ENCODE measurements at regions not wholly inside any gene's neighbourhood (a gene's known extent, or its start where the extent isn't known, plus 50 kb on each side); places are given as distances from the start of the nearest gene placed in this dataset.

DNA sequence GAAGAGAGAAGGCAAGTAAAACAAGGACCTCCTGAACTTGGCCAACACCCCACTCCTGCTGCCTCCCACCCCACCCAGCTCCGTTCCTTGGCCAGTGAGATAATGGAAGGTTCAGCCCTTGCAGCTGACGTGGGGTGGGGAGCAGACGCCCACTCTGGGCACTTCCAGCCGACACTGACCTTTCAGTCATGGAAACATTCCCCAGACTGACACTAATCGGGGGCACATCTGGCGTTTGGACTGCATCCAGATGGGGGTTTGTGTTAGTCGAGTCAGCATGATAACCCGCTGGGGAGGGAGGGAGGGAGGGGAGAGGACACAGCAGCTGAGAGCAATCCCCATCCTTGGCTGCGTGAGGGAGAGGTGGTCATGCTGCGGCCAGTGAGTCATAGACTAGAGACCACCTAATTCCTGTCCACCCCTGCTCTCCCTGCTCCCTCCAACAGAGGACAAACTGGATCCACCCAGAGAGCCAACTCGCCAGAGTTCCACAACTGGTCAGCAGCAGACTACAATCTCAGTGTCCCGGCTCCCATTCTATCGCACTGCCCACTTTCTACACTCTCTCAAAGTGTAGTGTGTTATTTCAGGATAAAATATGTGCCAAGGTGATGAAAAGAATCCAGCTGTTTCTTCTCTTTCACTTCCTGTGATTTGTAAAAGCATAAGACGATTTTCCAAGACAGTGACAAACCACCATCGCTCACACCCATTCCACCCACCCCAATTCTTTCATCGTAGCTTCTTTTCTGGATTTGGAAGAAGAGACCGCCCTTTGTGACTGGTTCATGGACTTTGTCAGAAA lies 115.4 kb upstream of the PKDCC start:
- H3K4me3 Mint-ChIP-seq (ENCODE audit: unreplicated experiment), result peak overlapping the region; percentile 22
- DNase-seq (ENCODE audit: extremely low spot score, unreplicated experiment), result peak; percentile 91

DNA sequence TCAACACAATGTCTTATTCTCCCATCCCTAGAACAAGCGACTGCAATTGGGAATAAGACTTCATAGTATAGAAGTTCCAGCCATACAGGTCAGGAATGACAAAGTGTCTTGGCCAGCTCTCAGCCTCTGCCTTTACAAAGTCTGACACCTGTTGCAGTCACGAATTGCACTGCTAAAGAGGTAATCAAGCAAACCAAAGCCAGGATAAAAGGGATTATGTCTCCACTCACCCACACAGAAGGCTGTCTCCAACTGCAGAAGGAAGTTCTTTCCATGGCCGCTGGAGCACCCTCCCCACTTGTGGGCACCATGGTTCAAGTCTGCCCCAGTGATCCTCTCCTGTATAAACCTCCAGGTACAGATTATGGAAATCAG lies 114.8 kb upstream of the PKDCC start:
- no peak overlapping the region for H3K4me3 Mint-ChIP-seq (ENCODE audit: unreplicated experiment)

More for the DNA sequence above, 115.4 kb upstream of the PKDCC start:
- Mint-ChIP-seq H3K36me3 (ENCODE audit: unreplicated experiment) (no peaks in the 10 kb centered on the region), H3K27ac (ENCODE audit: unreplicated experiment) (peak overlapping the region; percentile 93), H3K27me3 (ENCODE audit: unreplicated experiment) (no peaks in the 10 kb centered on the region), H3K4me1 (ENCODE audit: unreplicated experiment) (peaks cover 85% of the 10 kb centered on the region), H3K9me3 (ENCODE audit: unreplicated experiment) (no peaks in the 10 kb centered on the region)
- TF ChIP-seq, protein P1, sequence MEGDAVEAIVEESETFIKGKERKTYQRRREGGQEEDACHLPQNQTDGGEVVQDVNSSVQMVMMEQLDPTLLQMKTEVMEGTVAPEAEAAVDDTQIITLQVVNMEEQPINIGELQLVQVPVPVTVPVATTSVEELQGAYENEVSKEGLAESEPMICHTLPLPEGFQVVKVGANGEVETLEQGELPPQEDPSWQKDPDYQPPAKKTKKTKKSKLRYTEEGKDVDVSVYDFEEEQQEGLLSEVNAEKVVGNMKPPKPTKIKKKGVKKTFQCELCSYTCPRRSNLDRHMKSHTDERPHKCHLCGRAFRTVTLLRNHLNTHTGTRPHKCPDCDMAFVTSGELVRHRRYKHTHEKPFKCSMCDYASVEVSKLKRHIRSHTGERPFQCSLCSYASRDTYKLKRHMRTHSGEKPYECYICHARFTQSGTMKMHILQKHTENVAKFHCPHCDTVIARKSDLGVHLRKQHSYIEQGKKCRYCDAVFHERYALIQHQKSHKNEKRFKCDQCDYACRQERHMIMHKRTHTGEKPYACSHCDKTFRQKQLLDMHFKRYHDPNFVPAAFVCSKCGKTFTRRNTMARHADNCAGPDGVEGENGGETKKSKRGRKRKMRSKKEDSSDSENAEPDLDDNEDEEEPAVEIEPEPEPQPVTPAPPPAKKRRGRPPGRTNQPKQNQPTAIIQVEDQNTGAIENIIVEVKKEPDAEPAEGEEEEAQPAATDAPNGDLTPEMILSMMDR (IDR thresholded peaks at IDR 0.05), result no peak

DNA sequence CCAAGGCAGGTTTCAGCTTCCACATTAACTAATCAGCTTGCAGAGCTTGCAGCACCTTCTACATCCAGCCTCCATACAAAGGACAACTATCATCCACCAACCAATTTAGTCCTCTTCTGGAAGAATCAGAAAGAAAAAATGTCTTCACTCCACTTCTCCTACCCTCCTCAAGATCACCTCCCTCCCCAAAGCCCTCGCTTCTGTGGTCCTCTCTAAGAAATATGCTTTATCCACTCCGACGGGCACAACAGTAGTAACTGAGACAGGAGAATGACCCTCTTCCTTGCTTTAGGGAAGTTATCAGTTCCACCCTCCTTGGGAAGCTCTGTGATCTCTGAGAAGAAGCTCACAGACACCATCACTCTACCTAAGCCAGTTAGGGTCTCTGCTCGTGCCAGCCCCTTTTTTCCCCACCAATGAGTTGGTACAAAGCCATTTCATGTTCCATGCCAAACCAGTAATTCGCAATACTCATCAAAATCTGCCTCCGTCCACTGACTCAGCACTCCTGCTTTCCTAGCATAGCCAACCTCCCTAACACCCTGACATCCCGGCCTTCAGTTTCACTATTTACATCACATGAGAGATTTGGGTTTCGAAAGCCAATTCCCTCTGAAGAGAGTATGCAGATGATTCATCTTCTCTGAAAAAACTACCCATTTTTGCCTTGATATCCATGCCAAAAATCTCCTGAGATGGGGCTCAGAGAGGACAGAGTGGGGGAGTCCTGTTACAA lies 114.1 kb upstream of the PKDCC start:
- H3K27me3 Mint-ChIP-seq (ENCODE audit: unreplicated experiment), result no peaks in the 10 kb centered on the region
- DNase-seq (ENCODE audit: extremely low spot score, unreplicated experiment), result no peak
- peak overlapping the region; percentile 93 for H3K27ac Mint-ChIP-seq (ENCODE audit: unreplicated experiment)
- TF ChIP-seq, protein P1 (IDR thresholded peaks at IDR 0.05), result no peak
- H3K36me3 Mint-ChIP-seq (ENCODE audit: unreplicated experiment), result no peaks in the 10 kb centered on the region
- peaks cover 85% of the 10 kb centered on the region for H3K4me1 Mint-ChIP-seq (ENCODE audit: unreplicated experiment)
- peak overlapping the region; percentile 43 for H3K4me3 Mint-ChIP-seq (ENCODE audit: unreplicated experiment)
- no peaks in the 10 kb centered on the region for H3K9me3 Mint-ChIP-seq (ENCODE audit: unreplicated experiment)

More for the DNA sequence above, 114.8 kb upstream of the PKDCC start:
- H3K4me1 Mint-ChIP-seq (ENCODE audit: unreplicated experiment), result peaks cover 85% of the 10 kb centered on the region
- H3K27me3 Mint-ChIP-seq (ENCODE audit: unreplicated experiment), result no peaks in the 10 kb centered on the region
- H3K9me3 Mint-ChIP-seq (ENCODE audit: unreplicated experiment), result no peaks in the 10 kb centered on the region
- H3K36me3 Mint-ChIP-seq (ENCODE audit: unreplicated experiment), result no peaks in the 10 kb centered on the region
- TF ChIP-seq, protein P1 (IDR thresholded peaks at IDR 0.05), result no peak
- peak overlapping the region; percentile 93 for H3K27ac Mint-ChIP-seq (ENCODE audit: unreplicated experiment)
- no peak for DNase-seq (ENCODE audit: extremely low spot score, unreplicated experiment)

DNA sequence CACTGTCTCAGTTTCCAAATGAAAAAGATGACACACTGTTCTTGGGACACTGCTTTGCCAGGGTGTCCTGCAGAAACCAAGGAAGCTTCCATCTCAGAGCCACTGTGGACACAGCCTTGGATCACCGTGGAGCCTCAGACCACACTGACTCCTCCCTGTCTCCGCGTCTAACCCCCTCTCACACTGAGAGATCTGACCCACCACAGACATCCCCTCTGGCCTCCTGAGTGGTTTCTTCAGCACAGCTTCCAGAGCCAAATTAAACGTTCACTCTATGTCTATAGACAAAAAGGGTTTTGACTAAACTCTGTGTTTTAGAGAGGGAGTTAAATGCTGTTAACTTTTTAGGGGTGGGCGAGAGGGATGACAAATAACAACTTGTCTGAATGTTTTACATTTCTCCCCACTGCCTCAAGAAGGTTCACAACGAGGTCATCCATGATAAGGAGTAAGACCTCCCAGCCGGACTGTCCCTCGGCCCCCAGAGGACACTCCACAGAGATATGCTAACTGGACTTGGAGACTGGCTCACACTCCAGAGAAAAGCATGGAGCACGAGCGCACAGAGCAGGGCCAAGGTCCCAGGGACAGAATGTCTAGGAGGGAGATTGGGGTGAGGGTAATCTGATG lies 113.4 kb upstream of the PKDCC start:
- no peak for DNase-seq (ENCODE audit: extremely low spot score, unreplicated experiment)

More for the DNA sequence above, 113.4 kb upstream of the PKDCC start:
- Mint-ChIP-seq H3K4me3 (ENCODE audit: unreplicated experiment) (no peak overlapping the region), H3K4me1 (ENCODE audit: unreplicated experiment) (peaks cover 84% of the 10 kb centered on the region), H3K27ac (ENCODE audit: unreplicated experiment) (peak overlapping the region; percentile 93), H3K9me3 (ENCODE audit: unreplicated experiment) (no peaks in the 10 kb centered on the region), H3K36me3 (ENCODE audit: unreplicated experiment) (no peaks in the 10 kb centered on the region), H3K27me3 (ENCODE audit: unreplicated experiment) (no peaks in the 10 kb centered on the region)
- TF ChIP-seq, protein P1 (IDR thresholded peaks at IDR 0.05), result no peak
